ENCODE measurements at regions not wholly inside any gene's neighbourhood (a gene's known extent, or its start where the extent isn't known, plus 50 kb on each side); places are given as distances from the start of the nearest gene placed in this dataset.

- ATAC-seq (no peak), DNase-seq (ENCODE audit: extremely low read depth in 1 of 4, low spot score in 3 of 4) (no peak), FAIRE-seq (peak; percentile 32)
- H3K27me3 ChIP-seq (ENCODE audit: control insufficient read depth in 2 of 2, insufficient read depth in 2 of 2, low read length in 2 of 2): peaks cover 0 to 9% of the 10 kb centered on the region in 2 experiments; a peak in 2 of 5 replicates
- POLR2A ChIA-PET: interaction anchor here (0.6 kb wide), 1 partner anchor 1981 kb away, joined by 3 read pairs; no protein-coding TSS in a partner anchor
- CTCF ChIA-PET (ENCODE audit: low intra/inter-chr PET ratio): no interaction called here
- no peaks in the 10 kb centered on the region for H3K9me1 ChIP-seq (ENCODE audit: control insufficient read depth, insufficient read depth, low read length)
- no peak overlapping the region for H3K4me3 ChIP-seq
- WGBS (ENCODE audit: insufficient coverage, low coverage, missing lambda C conversion rate): 0% methylated on average over 5 of the region's 5 CpGs
- in situ Hi-C loops (cut with MboI) (no loop called here), intact Hi-C loops (cut with micrococcal nuclease) (no loop called here)
- no peak overlapping the region for H2AFZ ChIP-seq (ENCODE audit: low read depth, low read length)
- H3K27ac ChIP-seq (ENCODE audit: extremely low read depth, low read depth, low read length): no peak overlapping the region
- no peaks in the 10 kb centered on the region for H3K9me3 ChIP-seq (replicated peaks; ENCODE audit: control insufficient read depth, insufficient read depth, low read depth, low read length)
- H3K79me2 ChIP-seq (ENCODE audit: control insufficient read depth, insufficient read depth, low read length): no peaks in the 10 kb centered on the region
- H4K20me1 ChIP-seq (replicated peaks; ENCODE audit: control insufficient read depth, insufficient read depth, low read length): no peaks in the 10 kb centered on the region
- H3K9ac ChIP-seq (ENCODE audit: insufficient read depth in 1 of 2, low read depth in 2 of 2, low read length in 2 of 2): no peak overlapping the region
- no peak for TF ChIP-seq MECOM (CRISPR knock-in tag; IDR thresholded peaks at IDR 0.05)
- no peak for TF ChIP-seq CSDE1 (IDR thresholded peaks at IDR 0.05)
- no peak for TF ChIP-seq ZNF551 (CRISPR knock-in tag; IDR thresholded peaks at IDR 0.05)
- TF ChIP-seq MEF2A (IDR thresholded peaks at IDR 0.05; ENCODE audit: control insufficient read depth, low read depth, low read length): no peak
- TF ChIP-seq HLTF (IDR thresholded peaks at IDR 0.05): no peak
- TF ChIP-seq SMARCA4 (IDR thresholded peaks at IDR 0.05): no peak
- no peak for TF ChIP-seq FUS (optimal IDR thresholded peaks at IDR 0.05; ENCODE audit: low read depth, low read length)
- no peak for TF ChIP-seq HDAC8 (tag; IDR thresholded peaks at IDR 0.05)
- no peaks in the 10 kb centered on the region for H3K4me1 ChIP-seq (replicated peaks in 1 of 2; ENCODE audit: control insufficient read depth in 2 of 2, insufficient read depth in 2 of 2, low read length in 2 of 2)
- no TSS peak for BruUV-seq (replicated peaks)
- H3K4me2 ChIP-seq (ENCODE audit: insufficient read depth, low read length): no peak overlapping the region
- no peaks in the 10 kb centered on the region for H3K36me3 ChIP-seq (ENCODE audit: control insufficient read depth, insufficient read depth, low read length)
Measured at GRCh38 chr1:116287341-116288200, 85.5 kb upstream of the ATP1A1 start.

All from K562 (cell line).